Activated naive CD8-positive, alpha-beta T cell treated with anti-CD3 and anti-CD28 coated beads, Interleukin-2, amount 50 U/mL, for 24 hours (primary cell): ENCODE measurements at regions not wholly inside any gene's neighbourhood (a gene's known extent, or its start where the extent isn't known, plus 50 kb on each side); places are given as distances from the start of the nearest gene placed in this dataset.

Source experiments
- ATAC-seq: fragments of 150-1000 bp; cut with Tn5 transposase; one replicate; pipeline ENCODE4 v1.10.0; 2021
- DNase-seq: peaks from one replicate; pipeline ENCODE4 v3.0.0; 2021
- H3K27ac Mint-ChIP-seq: one replicate; pipeline ENCODE4 v1.8.0; 2021; ENCODE audit warnings: mild to moderate bottlenecking, mixed read lengths
- H3K27me3 Mint-ChIP-seq: one replicate; pipeline ENCODE4 v1.8.0; 2021; ENCODE audit warnings: mixed read lengths
- H3K36me3 Mint-ChIP-seq: one replicate; pipeline ENCODE4 v1.8.0; 2021; ENCODE audit warnings: low read depth, mixed read lengths
- H3K4me1 Mint-ChIP-seq: one replicate; pipeline ENCODE4 v1.8.0; 2021; ENCODE audit warnings: mixed read lengths
- H3K4me3 Mint-ChIP-seq: one replicate; pipeline ENCODE4 v1.8.0; 2021; ENCODE audit warnings: mild to moderate bottlenecking, moderate library complexity, mixed read lengths
- H3K9me3 Mint-ChIP-seq: one replicate; pipeline ENCODE4 v1.8.0; 2021; ENCODE audit warnings: mixed read lengths

- DNase-seq, result no peak
- H3K27ac Mint-ChIP-seq, result no peak overlapping the region
Observed at GRCh38 chr6:74879976-74880375, 325.9 kb downstream of the COL12A1 start.

GRCh38 chr6:74879234-74879633 is 326.6 kb downstream of the COL12A1 start:
- no peaks in the 10 kb centered on the region for H3K4me1 Mint-ChIP-seq
- DNase-seq (no peak), ATAC-seq (no peak)
- no peaks in the 10 kb centered on the region for H3K27me3 Mint-ChIP-seq
- H3K4me3 Mint-ChIP-seq, result no peak overlapping the region
- no peaks in the 10 kb centered on the region for H3K36me3 Mint-ChIP-seq
- no peak overlapping the region for H3K27ac Mint-ChIP-seq
- H3K9me3 Mint-ChIP-seq, result peaks cover 9% of the 10 kb centered on the region

More at GRCh38 chr6:74879976-74880375, 325.9 kb downstream of the COL12A1 start:
- no peaks in the 10 kb centered on the region for H3K36me3 Mint-ChIP-seq
- H3K27me3 Mint-ChIP-seq, result no peaks in the 10 kb centered on the region
- no peak for ATAC-seq
- H3K9me3 Mint-ChIP-seq, result peaks cover 9% of the 10 kb centered on the region
- H3K4me1 Mint-ChIP-seq, result no peaks in the 10 kb centered on the region
- no peak overlapping the region for H3K4me3 Mint-ChIP-seq

- no peak overlapping the region for H3K4me3 Mint-ChIP-seq
- no peak overlapping the region for H3K27ac Mint-ChIP-seq
- DNase-seq (no peak), ATAC-seq (no peak)
- no peaks in the 10 kb centered on the region for H3K36me3 Mint-ChIP-seq
- peaks cover 13% of the 10 kb centered on the region for H3K9me3 Mint-ChIP-seq
- H3K4me1 Mint-ChIP-seq, result no peaks in the 10 kb centered on the region
- H3K27me3 Mint-ChIP-seq, result no peaks in the 10 kb centered on the region
Observed at GRCh38 chr6:74875193-74875592, 330.7 kb downstream of the COL12A1 start.

GRCh38 chr6:74872754-74873476 is 332.9 kb downstream of the COL12A1 start:
- H3K4me3 Mint-ChIP-seq, result no peak overlapping the region
- H3K27ac Mint-ChIP-seq, result no peak overlapping the region
- no peak for DNase-seq
- H3K9me3 Mint-ChIP-seq, result peaks cover 13% of the 10 kb centered on the region
- no peak for ATAC-seq
- no peaks in the 10 kb centered on the region for H3K27me3 Mint-ChIP-seq
- no peaks in the 10 kb centered on the region for H3K36me3 Mint-ChIP-seq
- H3K4me1 Mint-ChIP-seq, result no peaks in the 10 kb centered on the region

- Mint-ChIP-seq H3K9me3 (peaks cover 13% of the 10 kb centered on the region), H3K4me3 (no peak overlapping the region), H3K27ac (no peak overlapping the region), H3K4me1 (no peaks in the 10 kb centered on the region), H3K27me3 (no peaks in the 10 kb centered on the region), H3K36me3 (no peaks in the 10 kb centered on the region)
- ATAC-seq, result no peak
- DNase-seq, result no peak
Observed at GRCh38 chr6:74871757-74872156, 334.1 kb downstream of the COL12A1 start.

GRCh38 chr6:74870403-74870802 is 335.4 kb downstream of the COL12A1 start:
- ATAC-seq (no peak), DNase-seq (no peak)
- H3K27me3 Mint-ChIP-seq, result no peaks in the 10 kb centered on the region
- H3K9me3 Mint-ChIP-seq, result peaks cover 13% of the 10 kb centered on the region
- no peaks in the 10 kb centered on the region for H3K4me1 Mint-ChIP-seq
- H3K4me3 Mint-ChIP-seq, result no peak overlapping the region
- H3K27ac Mint-ChIP-seq, result no peak overlapping the region
- no peaks in the 10 kb centered on the region for H3K36me3 Mint-ChIP-seq

GRCh38 chr6:74867291-74867690 is 338.6 kb downstream of the COL12A1 start:
- H3K4me1 Mint-ChIP-seq, result no peaks in the 10 kb centered on the region
- ATAC-seq (no peak), DNase-seq (no peak)
- peaks cover 13% of the 10 kb centered on the region for H3K9me3 Mint-ChIP-seq
- H3K4me3 Mint-ChIP-seq, result no peak overlapping the region
- no peaks in the 10 kb centered on the region for H3K36me3 Mint-ChIP-seq
- no peaks in the 10 kb centered on the region for H3K27me3 Mint-ChIP-seq
- no peak overlapping the region for H3K27ac Mint-ChIP-seq

GRCh38 chr6:74863968-74864367 is 341.9 kb downstream of the COL12A1 start:
- Mint-ChIP-seq H3K9me3 (peaks cover 4% of the 10 kb centered on the region), H3K27ac (no peak overlapping the region), H3K36me3 (no peaks in the 10 kb centered on the region), H3K4me3 (no peak overlapping the region), H3K4me1 (no peaks in the 10 kb centered on the region), H3K27me3 (no peaks in the 10 kb centered on the region)
- no peak for ATAC-seq
- DNase-seq, result no peak

GRCh38 chr6:74860456-74860855 is 345.4 kb downstream of the COL12A1 start:
- H3K9me3 Mint-ChIP-seq, result no peaks in the 10 kb centered on the region

GRCh38 chr6:74857157-74857556 is 348.7 kb downstream of the COL12A1 start:
- H3K27ac Mint-ChIP-seq, result no peak overlapping the region

More at GRCh38 chr6:74860456-74860855, 345.4 kb downstream of the COL12A1 start:
- no peak for DNase-seq
- no peaks in the 10 kb centered on the region for H3K4me1 Mint-ChIP-seq
- ATAC-seq, result no peak
- H3K27me3 Mint-ChIP-seq, result no peaks in the 10 kb centered on the region
- no peaks in the 10 kb centered on the region for H3K36me3 Mint-ChIP-seq
- no peak overlapping the region for H3K27ac Mint-ChIP-seq
- H3K4me3 Mint-ChIP-seq, result no peak overlapping the region

GRCh38 chr6:74853991-74854390 is 351.9 kb downstream of the COL12A1 start:
- no peak for ATAC-seq
- Mint-ChIP-seq H3K36me3 (no peaks in the 10 kb centered on the region), H3K4me3 (no peak overlapping the region), H3K4me1 (no peaks in the 10 kb centered on the region), H3K27me3 (no peaks in the 10 kb centered on the region), H3K9me3 (no peaks in the 10 kb centered on the region), H3K27ac (no peak overlapping the region)
- no peak for DNase-seq

More at GRCh38 chr6:74857157-74857556, 348.7 kb downstream of the COL12A1 start:
- ATAC-seq (no peak), DNase-seq (no peak)
- H3K4me1 Mint-ChIP-seq, result no peaks in the 10 kb centered on the region
- no peak overlapping the region for H3K4me3 Mint-ChIP-seq
- no peaks in the 10 kb centered on the region for H3K9me3 Mint-ChIP-seq
- H3K36me3 Mint-ChIP-seq, result no peaks in the 10 kb centered on the region
- H3K27me3 Mint-ChIP-seq, result no peaks in the 10 kb centered on the region

- ATAC-seq, result no peak
- Mint-ChIP-seq H3K9me3 (peaks cover 3% of the 10 kb centered on the region), H3K36me3 (no peaks in the 10 kb centered on the region), H3K4me3 (no peak overlapping the region), H3K27me3 (no peaks in the 10 kb centered on the region), H3K4me1 (no peaks in the 10 kb centered on the region), H3K27ac (no peak overlapping the region)
- no peak for DNase-seq
Observed at GRCh38 chr6:74851596-74851995, 354.3 kb downstream of the COL12A1 start.

GRCh38 chr6:74840953-74841352 is 364.9 kb downstream of the COL12A1 start:
- no peaks in the 10 kb centered on the region for H3K4me1 Mint-ChIP-seq
- DNase-seq, result no peak
- H3K27ac Mint-ChIP-seq, result no peak overlapping the region

GRCh38 chr6:74834967-74835366 is 370.9 kb downstream of the COL12A1 start:
- ATAC-seq (no peak), DNase-seq (no peak)
- Mint-ChIP-seq H3K4me3 (no peak overlapping the region), H3K9me3 (peaks cover 7% of the 10 kb centered on the region), H3K27ac (no peak overlapping the region), H3K36me3 (no peaks in the 10 kb centered on the region), H3K4me1 (no peaks in the 10 kb centered on the region), H3K27me3 (no peaks in the 10 kb centered on the region)

More at GRCh38 chr6:74840953-74841352, 364.9 kb downstream of the COL12A1 start:
- H3K4me3 Mint-ChIP-seq, result no peak overlapping the region
- H3K9me3 Mint-ChIP-seq, result peaks cover 8% of the 10 kb centered on the region
- no peak for ATAC-seq
- no peaks in the 10 kb centered on the region for H3K27me3 Mint-ChIP-seq
- H3K36me3 Mint-ChIP-seq, result no peaks in the 10 kb centered on the region

- ATAC-seq (no peak), DNase-seq (no peak)
- H3K36me3 Mint-ChIP-seq, result no peaks in the 10 kb centered on the region
- H3K4me1 Mint-ChIP-seq, result no peaks in the 10 kb centered on the region
- H3K9me3 Mint-ChIP-seq, result peaks cover 13% of the 10 kb centered on the region
- no peak overlapping the region for H3K27ac Mint-ChIP-seq
- H3K27me3 Mint-ChIP-seq, result no peaks in the 10 kb centered on the region
- no peak overlapping the region for H3K4me3 Mint-ChIP-seq
Observed at GRCh38 chr6:74826263-74826662, 379.6 kb downstream of the COL12A1 start.

- Mint-ChIP-seq H3K4me3 (no peak overlapping the region), H3K4me1 (no peaks in the 10 kb centered on the region), H3K9me3 (peaks cover 24% of the 10 kb centered on the region), H3K36me3 (no peaks in the 10 kb centered on the region), H3K27ac (no peak overlapping the region), H3K27me3 (no peaks in the 10 kb centered on the region)
- no peak for ATAC-seq
- DNase-seq, result no peak
Observed at GRCh38 chr6:74814440-74814839, 391.4 kb downstream of the COL12A1 start.
